SK-N-SH (cell line): ENCODE measurements at regions not wholly inside any gene's neighbourhood (a gene's known extent, or its start where the extent isn't known, plus 50 kb on each side); places are given as distances from the start of the nearest gene placed in this dataset.

Source experiments
- CHD2 ChIP-seq: fragments of 150-350 bp; IDR thresholded peaks from 2 replicates; pipeline ENCODE4 v1.6.1; 2018; ENCODE audit warnings: low read length; ENCODE audit not compliant: partially characterized antibody
- EP300 ChIP-seq, 2 experiments: IDR thresholded peaks; 2 replicates each; pipeline versions ENCODE4 v1.4.0 to v1.6.1; 2012; ENCODE audit warnings: borderline replicate concordance in 1 of 2, low read depth in 1 of 2, low read length in 1 of 2
- JUND ChIP-seq: IDR thresholded peaks from 2 replicates; pipeline ENCODE4 v1.4.0; 2012
- SIN3A ChIP-seq: IDR thresholded peaks from 2 replicates; pipeline ENCODE4 v1.6.1; 2012; ENCODE audit warnings: low read depth, mild to moderate bottlenecking, low read length, moderate library complexity, borderline replicate concordance
- TAF1 ChIP-seq: IDR thresholded peaks from 2 replicates; pipeline ENCODE4 v1.6.1; 2012; ENCODE audit warnings: low read depth, mild to moderate bottlenecking, low read length, moderate library complexity, borderline replicate concordance
- YY1 ChIP-seq: IDR thresholded peaks from 2 replicates; pipeline ENCODE4 v1.4.0; 2012; ENCODE audit warnings: low read depth, mild to moderate bottlenecking
- TF ChIP-seq, protein P1 (sequence below): fragments of 150-350 bp; IDR thresholded peaks from 2 replicates; pipeline ENCODE4 v1.6.1; 2017; ENCODE audit warnings: antibody characterized with exemption, low read length, low read depth, borderline replicate concordance
- TF ChIP-seq, protein P2 (sequence below): fragments of 200-600 bp; sonication (generic); IDR thresholded peaks from 2 replicates; pipeline ENCODE4 v1.6.1; 2017; ENCODE audit warnings: antibody characterized with exemption, mild to moderate bottlenecking, moderate library complexity
- TF ChIP-seq, protein P3 (sequence below): IDR thresholded peaks from 2 replicates; pipeline ENCODE4 v1.4.0; 2012; ENCODE audit warnings: low read depth, borderline replicate concordance
- TF ChIP-seq, protein P4 (sequence below): IDR thresholded peaks from 2 replicates; pipeline ENCODE4 v1.4.0; 2012; ENCODE audit warnings: low read depth

DNA sequence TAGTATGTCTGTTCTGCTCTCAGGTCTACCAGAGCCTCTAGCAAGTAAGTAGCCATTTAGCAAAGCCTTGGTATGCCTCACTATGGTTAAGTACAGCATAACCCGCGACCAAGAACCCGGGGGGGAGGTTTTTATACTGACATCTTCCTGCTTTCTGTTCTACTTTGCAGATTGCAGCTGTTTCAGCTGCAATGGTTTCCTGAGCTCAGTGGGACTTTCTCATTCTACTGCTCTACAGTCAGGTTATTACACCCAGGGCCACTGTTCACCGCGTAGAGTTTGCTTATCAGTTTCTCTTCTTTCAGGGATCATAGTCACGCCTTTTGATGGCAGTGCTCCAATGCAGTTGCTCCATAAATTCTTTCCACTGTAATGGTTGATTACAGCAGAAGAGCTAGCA lies 631.3 kb downstream of the TFAP2A start:
- TF ChIP-seq, protein P1, sequence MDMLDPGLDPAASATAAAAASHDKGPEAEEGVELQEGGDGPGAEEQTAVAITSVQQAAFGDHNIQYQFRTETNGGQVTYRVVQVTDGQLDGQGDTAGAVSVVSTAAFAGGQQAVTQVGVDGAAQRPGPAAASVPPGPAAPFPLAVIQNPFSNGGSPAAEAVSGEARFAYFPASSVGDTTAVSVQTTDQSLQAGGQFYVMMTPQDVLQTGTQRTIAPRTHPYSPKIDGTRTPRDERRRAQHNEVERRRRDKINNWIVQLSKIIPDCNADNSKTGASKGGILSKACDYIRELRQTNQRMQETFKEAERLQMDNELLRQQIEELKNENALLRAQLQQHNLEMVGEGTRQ = no peak
- TF ChIP-seq, protein P2, sequence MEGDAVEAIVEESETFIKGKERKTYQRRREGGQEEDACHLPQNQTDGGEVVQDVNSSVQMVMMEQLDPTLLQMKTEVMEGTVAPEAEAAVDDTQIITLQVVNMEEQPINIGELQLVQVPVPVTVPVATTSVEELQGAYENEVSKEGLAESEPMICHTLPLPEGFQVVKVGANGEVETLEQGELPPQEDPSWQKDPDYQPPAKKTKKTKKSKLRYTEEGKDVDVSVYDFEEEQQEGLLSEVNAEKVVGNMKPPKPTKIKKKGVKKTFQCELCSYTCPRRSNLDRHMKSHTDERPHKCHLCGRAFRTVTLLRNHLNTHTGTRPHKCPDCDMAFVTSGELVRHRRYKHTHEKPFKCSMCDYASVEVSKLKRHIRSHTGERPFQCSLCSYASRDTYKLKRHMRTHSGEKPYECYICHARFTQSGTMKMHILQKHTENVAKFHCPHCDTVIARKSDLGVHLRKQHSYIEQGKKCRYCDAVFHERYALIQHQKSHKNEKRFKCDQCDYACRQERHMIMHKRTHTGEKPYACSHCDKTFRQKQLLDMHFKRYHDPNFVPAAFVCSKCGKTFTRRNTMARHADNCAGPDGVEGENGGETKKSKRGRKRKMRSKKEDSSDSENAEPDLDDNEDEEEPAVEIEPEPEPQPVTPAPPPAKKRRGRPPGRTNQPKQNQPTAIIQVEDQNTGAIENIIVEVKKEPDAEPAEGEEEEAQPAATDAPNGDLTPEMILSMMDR = no peak
- no peak for TF ChIP-seq SIN3A
- no peak for TF ChIP-seq YY1
- TF ChIP-seq CHD2 = no peak
- TF ChIP-seq, protein P3, sequence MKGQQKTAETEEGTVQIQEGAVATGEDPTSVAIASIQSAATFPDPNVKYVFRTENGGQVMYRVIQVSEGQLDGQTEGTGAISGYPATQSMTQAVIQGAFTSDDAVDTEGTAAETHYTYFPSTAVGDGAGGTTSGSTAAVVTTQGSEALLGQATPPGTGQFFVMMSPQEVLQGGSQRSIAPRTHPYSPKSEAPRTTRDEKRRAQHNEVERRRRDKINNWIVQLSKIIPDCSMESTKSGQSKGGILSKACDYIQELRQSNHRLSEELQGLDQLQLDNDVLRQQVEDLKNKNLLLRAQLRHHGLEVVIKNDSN = no peak
- TF ChIP-seq JUND = no peak
- TF ChIP-seq, protein P4, sequence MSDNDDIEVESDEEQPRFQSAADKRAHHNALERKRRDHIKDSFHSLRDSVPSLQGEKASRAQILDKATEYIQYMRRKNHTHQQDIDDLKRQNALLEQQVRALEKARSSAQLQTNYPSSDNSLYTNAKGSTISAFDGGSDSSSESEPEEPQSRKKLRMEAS = no peak
- no peak for TF ChIP-seq TAF1
- TF ChIP-seq EP300 (IDR thresholded peaks at IDR 0.05; ENCODE audit: borderline replicate concordance in 1 of 2, low read depth in 1 of 2, low read length in 1 of 2) = no peak
